ENCODE measurements at regions not wholly inside any gene's neighbourhood (a gene's known extent, or its start where the extent isn't known, plus 50 kb on each side); places are given as distances from the start of the nearest gene placed in this dataset.
"Not testable (repeated sequence)": the region's sequence is repeated elsewhere in the genome, so short reads cannot be mapped to it uniquely, and the experiment has no call there.

DNA sequence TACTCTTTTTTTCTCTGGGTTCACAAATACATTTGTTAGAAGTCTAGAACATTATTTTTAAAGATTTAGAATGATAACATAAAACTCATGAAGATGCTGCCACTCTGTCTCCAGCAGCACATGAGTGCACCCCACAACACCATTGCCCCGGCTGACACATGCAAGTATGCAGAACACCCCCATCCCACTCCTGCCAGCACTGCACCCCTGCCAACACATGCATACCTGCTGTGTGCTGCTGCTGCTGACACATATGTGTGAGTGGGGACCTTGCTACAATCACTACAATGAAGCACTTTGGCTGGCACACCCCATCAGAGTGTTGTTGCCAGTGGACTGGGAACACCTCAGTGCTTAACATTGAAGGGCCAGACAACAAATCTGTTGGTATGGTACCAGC, 2953.6 kb upstream of the TEKT4 start:
- in situ Hi-C loops (cut with HindIII; ENCODE audit: low pct_unique_long_range_greater_than_20kb, low sequenced_read_pairs); DNase-seq (ENCODE audit: low read depth, low spot score): not testable (repeated sequence)

Small RNA genes in the stretch of these regions (small RNA-seq; reads per million reads assigned to genes)
- gene AC127391.1 = 0 reads per million in 2 experiments

All from SK-MEL-5 (cell line).